Brain microvascular endothelial cell (primary cell): ENCODE measurements at regions not wholly inside any gene's neighbourhood (a gene's known extent, or its start where the extent isn't known, plus 50 kb on each side); places are given as distances from the start of the nearest gene placed in this dataset.

Experiments
- DNase-seq: peaks from one replicate; pipeline ENCODE4 v3.0.0-alpha.2; 2020
- H3K27ac ChIP-seq: fragments of 250-450 bp; sonication (Bioruptor Pico); 2 replicates; pipeline ENCODE4 v1.5.1; 2020; ENCODE audit warnings: mild to moderate bottlenecking, moderate library complexity
- H3K27me3 ChIP-seq: fragments of 250-450 bp; sonication (Bioruptor Pico); replicated peaks from 2 replicates; pipeline ENCODE4 v1.5.1; 2020; ENCODE audit warnings: mild to moderate bottlenecking
- H3K36me3 ChIP-seq: fragments of 250-450 bp; sonication (Bioruptor Pico); replicated peaks from 2 replicates; pipeline ENCODE4 v1.5.1; 2020; ENCODE audit warnings: mild to moderate bottlenecking
- H3K4me3 ChIP-seq: 2 replicates; pipeline ENCODE4 v1.5.1; 2011; ENCODE audit warnings: low read depth, mild to moderate bottlenecking, control low read depth, low read length, moderate library complexity
- CTCF ChIP-seq: IDR thresholded peaks from 2 replicates; pipeline ENCODE4 v1.5.1; 2011; ENCODE audit warnings: low read depth, mild to moderate bottlenecking, moderate library complexity, low read length, control low read depth, inconsistent platforms; ENCODE audit errors: missing control alignments
- in situ Hi-C: cut with HindIII; loops from 2 replicates; pipeline ENCODE4 v1.10.0; 2017; ENCODE audit warnings: low sequenced_read_pairs, low pct_ligation_motif_present

GRCh38 chr7:48703466-48703865 is 220.9 kb upstream of the CDC14C start:
- no peak for TF ChIP-seq CTCF
- no peak for DNase-seq

GRCh38 chr7:48708122-48708521 is 216.2 kb upstream of the CDC14C start:
- no peak for DNase-seq
- Histone ChIP-seq H3K4me3 (no peak overlapping the region), H3K36me3 (no peaks in the 10 kb centered on the region), H3K27me3 (no peaks in the 10 kb centered on the region), H3K27ac (no peak overlapping the region)
- TF ChIP-seq CTCF, result no peak
- in situ Hi-C loops, result no loop called here

More at GRCh38 chr7:48703466-48703865, 220.9 kb upstream of the CDC14C start:
- Histone ChIP-seq H3K27me3 (no peaks in the 10 kb centered on the region), H3K27ac (no peak overlapping the region), H3K36me3 (no peaks in the 10 kb centered on the region), H3K4me3 (no peak overlapping the region)
- in situ Hi-C loops, result no loop called here

GRCh38 chr7:48708635-48709034 is 215.7 kb upstream of the CDC14C start:
- Histone ChIP-seq H3K4me3 (no peak overlapping the region), H3K27me3 (no peaks in the 10 kb centered on the region), H3K36me3 (no peaks in the 10 kb centered on the region), H3K27ac (no peak overlapping the region)
- no peak for DNase-seq
- TF ChIP-seq CTCF, result peak; percentile 15
- in situ Hi-C loops, result no loop called here

GRCh38 chr7:48710995-48711394 is 213.4 kb upstream of the CDC14C start:
- no peaks in the 10 kb centered on the region for H3K36me3 ChIP-seq
- TF ChIP-seq CTCF, result no peak
- no peak overlapping the region for H3K4me3 ChIP-seq
- H3K27ac ChIP-seq, result no peak overlapping the region
- DNase-seq, result no peak
- H3K27me3 ChIP-seq, result no peaks in the 10 kb centered on the region
- in situ Hi-C loops, result no loop called here

- no peak overlapping the region for H3K4me3 ChIP-seq
- no peaks in the 10 kb centered on the region for H3K36me3 ChIP-seq
- in situ Hi-C loops, result no loop called here
- DNase-seq, result no peak
- H3K27ac ChIP-seq, result no peak overlapping the region
- no peak for TF ChIP-seq CTCF
- H3K27me3 ChIP-seq, result no peaks in the 10 kb centered on the region
Measured at GRCh38 chr7:48718731-48719378, 205.5 kb upstream of the CDC14C start.

- Histone ChIP-seq H3K4me3 (no peak overlapping the region), H3K27me3 (no peaks in the 10 kb centered on the region), H3K27ac (no peak overlapping the region), H3K36me3 (no peaks in the 10 kb centered on the region)
- TF ChIP-seq CTCF, result no peak
- in situ Hi-C loops, result no loop called here
- no peak for DNase-seq
Measured at GRCh38 chr7:48728799-48729198, 195.5 kb upstream of the CDC14C start.
